HepG2 (cell line): ENCODE measurements at regions not wholly inside any gene's neighbourhood (a gene's known extent, or its start where the extent isn't known, plus 50 kb on each side); places are given as distances from the start of the nearest gene placed in this dataset.

Experiments used
- ATAC-seq: fragments of 200-7000 bp; cut with Tn5 transposase; 3 replicates; pipeline ENCODE4 v1.9.1; 2020; ENCODE audit warnings: mild to moderate bottlenecking, moderate library complexity
- BruUV-seq: library from RNA; stranded (reverse); fragments of 400-500 nt; replicated peaks from 2 replicates; lab custom pipeline; 2021; lab: Mats Ljungman, UMichigan
- CTCF ChIA-PET: fragments of 300-600 bp; formaldehyde crosslinking; extraction: SDS; loops from one replicate; lab custom pipeline; 2021; ENCODE audit warnings: low total read pairs, inconsistent platforms, low intra/inter-chr PET ratio; lab: Yijun Ruan, JAX
- POLR2A ChIA-PET: fragments of 350-600 bp; sonication (Branson Sonifier 250); formaldehyde crosslinking; loops from one replicate; lab custom pipeline; 2020; ENCODE audit warnings: antibody characterized with exemption, inconsistent platforms; lab: Yijun Ruan, JAX
- DNase-seq: peaks from one replicate; pipeline ENCODE4 v3.0.0-alpha.2; 2015; ENCODE audit warnings: low spot score
- FAIRE-seq: peaks from 3 replicates; lab custom pipeline; 2011; peaks lifted over from hg19 to GRCh38; lab: Jason Lieb, UNC
- H2AFZ ChIP-seq: one replicate; pipeline ENCODE4 v1.6.1; 2011; ENCODE audit warnings: low read length, inconsistent platforms
- H3K27ac ChIP-seq: fragments of 300-600 bp; 3 replicates; pipeline ENCODE4 v1.8.0; 2011; ENCODE audit warnings: mixed run types, mild to moderate bottlenecking, mixed read lengths, low read length, inconsistent platforms; ENCODE audit not compliant: insufficient read depth; ENCODE audit errors: extremely low read length
- H3K27me3 ChIP-seq, 2 experiments: fragments of 200-600 bp in 1 of 2; 2 replicates in 1 of 2; 3 replicates in 1 of 2; pipeline versions ENCODE4 v1.6.0 to v1.8.0; 2011; ENCODE audit warnings: low read length in 2 of 2, mild to moderate bottlenecking in 2 of 2, moderate library complexity in 2 of 2, inconsistent platforms in 1 of 2; ENCODE audit not compliant: insufficient read depth in 2 of 2, control insufficient read depth in 1 of 2
- H3K36me3 ChIP-seq, 2 experiments: fragments of 200-600 bp in 1 of 2; replicated peaks in 1 of 2; 2 replicates in 1 of 2; 3 replicates in 1 of 2; pipeline versions ENCODE4 v1.5.1 to v1.8.0; 2011; ENCODE audit warnings: low read length in 2 of 2, inconsistent platforms in 1 of 2; ENCODE audit not compliant: insufficient read depth in 2 of 2, control insufficient read depth in 1 of 2
- H3K4me1 ChIP-seq: 2 replicates; pipeline ENCODE4 v1.5.1; 2012; ENCODE audit warnings: low read length, inconsistent platforms; ENCODE audit not compliant: insufficient read depth
- H3K4me2 ChIP-seq: 2 replicates; pipeline ENCODE4 v1.6.0; 2011; ENCODE audit warnings: low read depth, low read length, inconsistent platforms
- H3K4me3 ChIP-seq, 3 experiments: fragments of 200-600 bp in 1 of 3; sonication (generic), shearing (Covaris generic) in 1 of 3; replicated peaks in 1 of 3; 2 replicates each; pipeline ENCODE4 v1.5.1; 2011 to 2016; ENCODE audit warnings: low read length in 3 of 3, inconsistent platforms in 2 of 3, low read depth in 2 of 3, mild to moderate bottlenecking in 2 of 3, control low read depth in 1 of 3, mixed read lengths in 1 of 3; ENCODE audit not compliant: insufficient read depth in 1 of 3
- H3K79me2 ChIP-seq: one replicate; pipeline ENCODE4 v1.6.1; 2011; ENCODE audit warnings: low read length, inconsistent platforms; ENCODE audit not compliant: insufficient read depth
- H3K9ac ChIP-seq: 2 replicates; pipeline ENCODE4 v1.6.0; 2011; ENCODE audit warnings: mild to moderate bottlenecking, low read depth, low read length, inconsistent platforms; ENCODE audit not compliant: insufficient read depth
- H3K9me3 ChIP-seq: 2 replicates; pipeline ENCODE4 v1.5.1; 2012; ENCODE audit warnings: mild to moderate bottlenecking, low read length
- H4K20me1 ChIP-seq: 2 replicates; pipeline ENCODE4 v1.6.0; 2011; ENCODE audit warnings: inconsistent platforms, mild to moderate bottlenecking, low read length, moderate library complexity; ENCODE audit not compliant: insufficient read depth
- ZNF329 ChIP-seq: sonication (generic); formaldehyde crosslinking; IDR thresholded peaks from 2 replicates; pipeline ENCODE4 v1.9.0; 2021; ENCODE audit warnings: low read depth, mild to moderate bottlenecking, missing genetic modification reagents
- ZNF775 ChIP-seq: sonication (generic); formaldehyde crosslinking; IDR thresholded peaks from 2 replicates; pipeline ENCODE4 v1.4.0; 2020; ENCODE audit warnings: missing genetic modification reagents, mild to moderate bottlenecking, moderate library complexity, borderline replicate concordance
- ZSCAN9 ChIP-seq: IDR thresholded peaks from 2 replicates; pipeline ENCODE4 v1.6.1; 2016; ENCODE audit warnings: borderline replicate concordance
- WGBS: methylation state at CpG from one replicate; pipeline ENCODE4 v1.1.6; 2017; ENCODE audit warnings: low lambda C conversion rate; 5-methylcytosine and 5-hydroxymethylcytosine counted together
- in situ Hi-C: cut with HindIII; loops from 2 replicates; pipeline ENCODE4 v1.10.0; 2017; ENCODE audit warnings: low pct_unique_long_range_greater_than_20kb; ENCODE audit not compliant: extremely low pct_ligation_motif_present
- intact Hi-C: fragments of 100-400 bp; cut with micrococcal nuclease; formaldehyde crosslinking; loops from one replicate; pipeline ENCODE4 v1.10.0; 2022; ENCODE audit not compliant: unreplicated experiment
- TF ChIP-seq, protein P1 (sequence below): IDR thresholded peaks from 2 replicates; pipeline ENCODE4 v1.6.1; 2012; ENCODE audit warnings: low read depth, low read length, improper control_type of control experiment
- TF ChIP-seq, protein P2 (sequence below): sonication (generic); formaldehyde crosslinking; IDR thresholded peaks from 2 replicates; pipeline ENCODE4 v1.5.0; 2020; ENCODE audit warnings: mild to moderate bottlenecking, missing genetic modification reagents
- TF ChIP-seq, protein P3 (sequence below), 2 experiments: IDR thresholded peaks; 2 replicates each; pipeline ENCODE4 v1.6.1; 2011 to 2012; ENCODE audit warnings: low read length in 2 of 2, borderline replicate concordance in 1 of 2, low read depth in 1 of 2, mild to moderate bottlenecking in 1 of 2, moderate library complexity in 1 of 2

DNA sequence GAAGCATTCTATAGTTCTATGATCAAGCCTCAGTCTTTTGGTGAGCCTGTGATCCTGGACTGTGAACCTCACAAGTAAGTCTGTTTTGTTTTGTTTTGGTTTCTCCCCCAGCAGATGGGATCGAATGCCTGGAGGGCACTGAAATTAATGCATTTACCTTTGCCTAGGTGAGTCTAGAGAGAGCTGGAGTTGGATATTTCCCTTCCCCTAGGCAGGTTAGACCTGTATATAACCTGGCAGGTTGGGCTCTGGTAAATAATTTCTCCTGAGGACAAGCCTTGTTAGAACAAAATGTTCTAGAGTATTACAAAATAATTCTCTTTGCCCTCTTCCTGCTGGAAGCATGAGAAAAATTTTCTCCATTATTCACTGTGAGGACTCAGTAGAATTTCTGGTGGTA lies 211.9 kb downstream of the TPRG1 start:
- H3K4me3 ChIP-seq = no peak overlapping the region
- no peak overlapping the region for H3K27ac ChIP-seq
- TF ChIP-seq, protein P1, sequence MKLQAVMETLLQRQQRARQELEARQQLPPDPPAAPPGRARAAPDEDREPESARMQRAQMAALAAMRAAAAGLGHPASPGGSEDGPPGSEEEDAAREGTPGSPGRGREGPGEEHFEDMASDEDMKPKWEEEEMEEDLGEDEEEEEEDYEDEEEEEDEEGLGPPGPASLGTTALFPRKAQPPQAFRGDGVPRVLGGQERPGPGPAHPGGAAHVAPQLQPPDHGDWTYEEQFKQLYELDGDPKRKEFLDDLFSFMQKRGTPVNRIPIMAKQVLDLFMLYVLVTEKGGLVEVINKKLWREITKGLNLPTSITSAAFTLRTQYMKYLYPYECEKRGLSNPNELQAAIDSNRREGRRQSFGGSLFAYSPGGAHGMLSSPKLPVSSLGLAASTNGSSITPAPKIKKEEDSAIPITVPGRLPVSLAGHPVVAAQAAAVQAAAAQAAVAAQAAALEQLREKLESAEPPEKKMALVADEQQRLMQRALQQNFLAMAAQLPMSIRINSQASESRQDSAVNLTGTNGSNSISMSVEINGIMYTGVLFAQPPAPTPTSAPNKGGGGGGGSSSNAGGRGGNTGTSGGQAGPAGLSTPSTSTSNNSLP = no peak
- TF ChIP-seq, protein P2, sequence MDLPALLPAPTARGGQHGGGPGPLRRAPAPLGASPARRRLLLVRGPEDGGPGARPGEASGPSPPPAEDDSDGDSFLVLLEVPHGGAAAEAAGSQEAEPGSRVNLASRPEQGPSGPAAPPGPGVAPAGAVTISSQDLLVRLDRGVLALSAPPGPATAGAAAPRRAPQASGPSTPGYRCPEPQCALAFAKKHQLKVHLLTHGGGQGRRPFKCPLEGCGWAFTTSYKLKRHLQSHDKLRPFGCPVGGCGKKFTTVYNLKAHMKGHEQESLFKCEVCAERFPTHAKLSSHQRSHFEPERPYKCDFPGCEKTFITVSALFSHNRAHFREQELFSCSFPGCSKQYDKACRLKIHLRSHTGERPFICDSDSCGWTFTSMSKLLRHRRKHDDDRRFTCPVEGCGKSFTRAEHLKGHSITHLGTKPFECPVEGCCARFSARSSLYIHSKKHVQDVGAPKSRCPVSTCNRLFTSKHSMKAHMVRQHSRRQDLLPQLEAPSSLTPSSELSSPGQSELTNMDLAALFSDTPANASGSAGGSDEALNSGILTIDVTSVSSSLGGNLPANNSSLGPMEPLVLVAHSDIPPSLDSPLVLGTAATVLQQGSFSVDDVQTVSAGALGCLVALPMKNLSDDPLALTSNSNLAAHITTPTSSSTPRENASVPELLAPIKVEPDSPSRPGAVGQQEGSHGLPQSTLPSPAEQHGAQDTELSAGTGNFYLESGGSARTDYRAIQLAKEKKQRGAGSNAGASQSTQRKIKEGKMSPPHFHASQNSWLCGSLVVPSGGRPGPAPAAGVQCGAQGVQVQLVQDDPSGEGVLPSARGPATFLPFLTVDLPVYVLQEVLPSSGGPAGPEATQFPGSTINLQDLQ = no peak
- TF ChIP-seq ZNF329 (CRISPR knock-in tag) (no peak), ZNF775 (CRISPR knock-in tag) (no peak), ZSCAN9 (CRISPR knock-in tag) (no peak)
- TF ChIP-seq, protein P3, sequence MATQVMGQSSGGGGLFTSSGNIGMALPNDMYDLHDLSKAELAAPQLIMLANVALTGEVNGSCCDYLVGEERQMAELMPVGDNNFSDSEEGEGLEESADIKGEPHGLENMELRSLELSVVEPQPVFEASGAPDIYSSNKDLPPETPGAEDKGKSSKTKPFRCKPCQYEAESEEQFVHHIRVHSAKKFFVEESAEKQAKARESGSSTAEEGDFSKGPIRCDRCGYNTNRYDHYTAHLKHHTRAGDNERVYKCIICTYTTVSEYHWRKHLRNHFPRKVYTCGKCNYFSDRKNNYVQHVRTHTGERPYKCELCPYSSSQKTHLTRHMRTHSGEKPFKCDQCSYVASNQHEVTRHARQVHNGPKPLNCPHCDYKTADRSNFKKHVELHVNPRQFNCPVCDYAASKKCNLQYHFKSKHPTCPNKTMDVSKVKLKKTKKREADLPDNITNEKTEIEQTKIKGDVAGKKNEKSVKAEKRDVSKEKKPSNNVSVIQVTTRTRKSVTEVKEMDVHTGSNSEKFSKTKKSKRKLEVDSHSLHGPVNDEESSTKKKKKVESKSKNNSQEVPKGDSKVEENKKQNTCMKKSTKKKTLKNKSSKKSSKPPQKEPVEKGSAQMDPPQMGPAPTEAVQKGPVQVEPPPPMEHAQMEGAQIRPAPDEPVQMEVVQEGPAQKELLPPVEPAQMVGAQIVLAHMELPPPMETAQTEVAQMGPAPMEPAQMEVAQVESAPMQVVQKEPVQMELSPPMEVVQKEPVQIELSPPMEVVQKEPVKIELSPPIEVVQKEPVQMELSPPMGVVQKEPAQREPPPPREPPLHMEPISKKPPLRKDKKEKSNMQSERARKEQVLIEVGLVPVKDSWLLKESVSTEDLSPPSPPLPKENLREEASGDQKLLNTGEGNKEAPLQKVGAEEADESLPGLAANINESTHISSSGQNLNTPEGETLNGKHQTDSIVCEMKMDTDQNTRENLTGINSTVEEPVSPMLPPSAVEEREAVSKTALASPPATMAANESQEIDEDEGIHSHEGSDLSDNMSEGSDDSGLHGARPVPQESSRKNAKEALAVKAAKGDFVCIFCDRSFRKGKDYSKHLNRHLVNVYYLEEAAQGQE (IDR thresholded peaks at IDR 0.05; ENCODE audit: borderline replicate concordance in 1 of 2, low read depth in 1 of 2, low read length in 2 of 2) = no peak
- H3K9me3 ChIP-seq = no peaks in the 10 kb centered on the region; the same call in 1 of the 2 replicates
- no peaks in the 10 kb centered on the region for H3K4me1 ChIP-seq
- no peak overlapping the region for H2AFZ ChIP-seq
- POLR2A ChIA-PET = no interaction called here
- H3K79me2 ChIP-seq = no peaks in the 10 kb centered on the region
- BruUV-seq = no TSS peak
- intact Hi-C loops (no loop called here), in situ Hi-C loops (no loop called here)
- no peak overlapping the region for H3K9ac ChIP-seq
- CTCF ChIA-PET = no interaction called here
- FAIRE-seq = no peak
- no peak for DNase-seq
- no peaks in the 10 kb centered on the region for H3K27me3 ChIP-seq
- no peaks in the 10 kb centered on the region for H4K20me1 ChIP-seq
- no peaks in the 10 kb centered on the region for H3K36me3 ChIP-seq
- no peak overlapping the region for H3K4me2 ChIP-seq
- no peak for ATAC-seq
- 0% methylated on average over 1 of the region's 1 CpG for WGBS
